Transverse colon (tissue), 4 donors: ENCODE measurements at regions not wholly inside any gene's neighbourhood (a gene's known extent, or its start where the extent isn't known, plus 50 kb on each side); places are given as distances from the start of the nearest gene placed in this dataset.

Source experiments
- DNase-seq: peaks from one replicate; pipeline ENCODE4 v3.0.0-alpha.2; 2019
- H3K27ac ChIP-seq, 4 donors: fragments of 200-600 bp; sonication (generic); 2 replicates each; pipeline ENCODE4 v1.5.1; 2016 to 2018; ENCODE audit warnings: inconsistent platforms in 4 of 4
- H3K27me3 ChIP-seq: fragments of 200-600 bp; sonication (generic); 2 replicates; pipeline ENCODE4 v1.5.1; 2017; ENCODE audit warnings: inconsistent platforms
- H3K36me3 ChIP-seq, 4 donors: fragments of 200-600 bp; sonication (generic); 2 replicates each; pipeline ENCODE4 v1.5.1; 2017 to 2019; ENCODE audit warnings: inconsistent platforms in 4 of 4
- H3K4me1 ChIP-seq, 4 donors: fragments of 200-600 bp; sonication (generic); 2 replicates each; pipeline ENCODE4 v1.5.1; 2017 to 2020; ENCODE audit warnings: inconsistent platforms in 4 of 4
- H3K4me3 ChIP-seq, 4 donors: fragments of 200-600 bp; sonication (generic); 1 replicate in 1 of 4; 2 replicates in 3 of 4; pipeline versions ENCODE4 v1.5.1 to v1.6.1; 2017 to 2019; ENCODE audit warnings: inconsistent platforms in 4 of 4
- H3K9me3 ChIP-seq, 2 donors: fragments of 200-600 bp; sonication (generic); 2 replicates each; pipeline ENCODE4 v1.5.1; 2017 to 2019; ENCODE audit warnings: inconsistent platforms in 2 of 2
- CTCF ChIP-seq, 5 experiments: fragments of 200-600 bp in 3 of 5; fragments of 450-650 bp in 2 of 5; sonication (generic) in 3 of 5; IDR thresholded peaks; 1 replicate in 2 of 5; 2 replicates in 3 of 5; pipeline ENCODE4 v1.5.1; 2016 to 2017; ENCODE audit warnings: antibody characterized with exemption in 5 of 5, inconsistent platforms in 3 of 5, mild to moderate bottlenecking in 2 of 5, moderate library complexity in 1 of 5
- EP300 ChIP-seq: sonication (generic); formaldehyde crosslinking; IDR thresholded peaks from one replicate; pipeline ENCODE4 v1.6.1; 2017; ENCODE audit warnings: antibody characterized with exemption, low read depth
- POLR2A ChIP-seq: fragments of 450-650 bp; IDR thresholded peaks from one replicate; pipeline ENCODE4 v1.6.1; 2016; ENCODE audit warnings: antibody characterized with exemption, mild to moderate bottlenecking, moderate library complexity
- POLR2AphosphoS5 ChIP-seq, 3 donors: sonication (generic); formaldehyde crosslinking; IDR thresholded peaks; one replicate each; pipeline ENCODE4 v1.6.1; 2016; ENCODE audit warnings: antibody characterized with exemption in 3 of 3
- WGBS, 2 donors: methylation state at CpG; one replicate each; pipeline ENCODE4 v1.1.5; 2018; ENCODE audit warnings: low coverage in 1 of 2; 5-methylcytosine and 5-hydroxymethylcytosine counted together
- in situ Hi-C, 4 donors: fragments of 200-750 bp; cut with MboI; loops; one replicate each; pipeline versions ENCODE4 v1.15.0 to v1.15.1; 2017; ENCODE audit warnings: low sequenced_read_pairs in 3 of 4, low pct_ligation_motif_present in 1 of 4, low pct_unique_long_range_greater_than_20kb in 1 of 4
- intact Hi-C: fragments of 100-400 bp; cut with DNase I; formaldehyde crosslinking; loops from one replicate; pipeline ENCODE4 v1.15.1; 2023; ENCODE audit warnings: low total_unique reads

GRCh38 chr20:40582531-40582930 lies 106.5 kb downstream of the MAFB start:
- Histone ChIP-seq H3K4me3 (no peak overlapping the region), H3K9me3 (no peaks in the 10 kb centered on the region), H3K27me3 (no peaks in the 10 kb centered on the region), H3K27ac (no peak overlapping the region), H3K4me1 (peaks cover 0 to 11% (median 3%) of the 10 kb centered on the region in 4 donors), H3K36me3 (no peaks in the 10 kb centered on the region)
- in situ Hi-C loops = no loop called here
- TF ChIP-seq EP300 (no peak), POLR2AphosphoS5 (IDR thresholded peaks at IDR 0.05) (no peak), CTCF (IDR thresholded peaks at IDR 0.05) (no peak), POLR2A (no peak)
- intact Hi-C loops = no loop called here
- 48 to 64% methylated on average over 3 to 4 of the region's 4 CpGs for WGBS, 2 donors
- peak; percentile 40 for DNase-seq

- in situ Hi-C loops = no loop called here
- TF ChIP-seq POLR2A (no peak), POLR2AphosphoS5 (IDR thresholded peaks at IDR 0.05) (no peak), EP300 (no peak)
- intact Hi-C loops = loop anchor here (10.0 kb wide), 1 partner anchor 65 kb away; no protein-coding TSS in a partner anchor
- DNase-seq = no peak
- Histone ChIP-seq H3K36me3 (no peaks in the 10 kb centered on the region), H3K9me3 (no peaks in the 10 kb centered on the region), H3K27me3 (no peaks in the 10 kb centered on the region), H3K4me3 (no peak overlapping the region), H3K27ac (no peak overlapping the region), H3K4me1 (peaks cover 0 to 11% (median 3%) of the 10 kb centered on the region in 4 donors)
- WGBS, 2 donors = 89 to 98% methylated on average over 1 of the region's 1 CpG
Observed at GRCh38 chr20:40579701-40580100, 109.3 kb downstream of the MAFB start.

- in situ Hi-C loops = no loop called here
- TF ChIP-seq POLR2AphosphoS5 (IDR thresholded peaks at IDR 0.05) (no peak), EP300 (no peak), CTCF (IDR thresholded peaks at IDR 0.05) (no peak), POLR2A (no peak)
- Histone ChIP-seq H3K9me3 (no peaks in the 10 kb centered on the region), H3K27ac (no peak overlapping the region), H3K27me3 (no peaks in the 10 kb centered on the region), H3K4me1 (peaks cover 0 to 11% (median 3%) of the 10 kb centered on the region in 4 donors), H3K4me3 (no peak overlapping the region), H3K36me3 (no peaks in the 10 kb centered on the region)
- WGBS, 2 donors = 55 to 100% methylated on average over 1 to 4 of the region's 4 CpGs
- intact Hi-C loops = loop anchor here (10.0 kb wide), 1 partner anchor 64 kb away; no protein-coding TSS in a partner anchor
- DNase-seq = no peak
Observed at GRCh38 chr20:40578961-40579360, 110.1 kb downstream of the MAFB start.

- 45% methylated on average over 4 of the region's 4 CpGs; no CpG with 5 or more reads in 1 of the 2 donors for WGBS, 2 donors
- intact Hi-C loops = loop anchor here (10.0 kb wide), 1 partner anchor 61 kb away; no protein-coding TSS in a partner anchor
- in situ Hi-C loops = no loop called here
Observed at GRCh38 chr20:40575851-40576250, 113.2 kb downstream of the MAFB start.

More at GRCh38 chr20:40575851-40576250, 113.2 kb downstream of the MAFB start:
- Histone ChIP-seq H3K9me3 (no peaks in the 10 kb centered on the region), H3K4me3 (no peak overlapping the region), H3K27me3 (no peaks in the 10 kb centered on the region), H3K36me3 (no peaks in the 10 kb centered on the region), H3K4me1 (no peaks in the 10 kb centered on the region), H3K27ac (no peak overlapping the region)
- no peak for DNase-seq
- TF ChIP-seq CTCF (IDR thresholded peaks at IDR 0.05) = no peak
- TF ChIP-seq POLR2A = no peak
- TF ChIP-seq EP300 = no peak
- TF ChIP-seq POLR2AphosphoS5 (IDR thresholded peaks at IDR 0.05) = no peak
